ENCODE measurements at regions not wholly inside any gene's neighbourhood (a gene's known extent, or its start where the extent isn't known, plus 50 kb on each side); places are given as distances from the start of the nearest gene placed in this dataset.

DNA sequence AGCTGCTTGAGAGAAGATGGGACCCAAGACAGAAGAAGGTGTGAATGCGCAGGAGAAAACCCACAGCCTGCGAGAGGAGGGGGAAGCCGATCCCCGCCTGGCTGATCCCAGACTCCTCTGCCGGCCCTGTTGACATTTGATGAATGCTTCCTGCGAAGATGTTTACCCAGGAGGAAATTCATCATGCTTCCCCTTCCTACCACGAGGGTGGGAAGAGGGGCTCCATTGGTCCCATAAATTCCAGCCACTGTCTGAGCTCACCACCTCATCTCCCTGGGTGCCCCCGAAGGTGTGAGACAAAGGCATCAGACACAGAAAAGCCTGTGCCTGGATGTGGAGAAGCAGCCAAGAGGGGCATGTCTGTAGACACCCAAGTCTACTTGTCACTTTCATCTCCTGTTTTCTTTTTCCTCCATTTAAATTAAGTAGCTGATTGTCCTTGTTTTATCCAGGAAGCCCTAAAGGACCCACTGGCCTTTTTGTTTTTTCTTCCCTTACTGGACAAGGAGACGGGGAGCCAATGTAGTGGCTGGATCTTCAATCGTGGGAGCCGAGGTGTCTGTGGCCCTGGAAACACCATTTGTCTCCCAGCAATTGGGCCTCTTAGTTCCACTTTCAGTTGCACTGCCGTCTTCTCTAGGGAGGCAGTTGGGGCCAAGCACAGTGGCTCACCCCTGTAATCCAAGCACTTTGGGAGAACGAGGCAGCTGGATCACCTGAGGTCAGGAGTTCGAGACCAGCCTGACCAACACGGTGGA is 95.3 kb upstream of the HES1 start:
- Histone ChIP-seq H3K4me3 (ENCODE audit: low read depth, low read length) (no peak overlapping the region), H4K8ac (ENCODE audit: low read depth, low read length) (no peak overlapping the region), H3K27me3 (ENCODE audit: insufficient read depth, low read length) (no peaks in the 10 kb centered on the region), H4K91ac (ENCODE audit: low read depth, low read length) (no peak overlapping the region), H3K9ac (ENCODE audit: low read length) (no peak overlapping the region), H3K36me3 (ENCODE audit: control insufficient read depth in 1 of 2, insufficient read depth in 2 of 2, low read length in 2 of 2) (no peaks in the 10 kb centered on the region), H3K4ac (ENCODE audit: low read depth, low read length) (no peak overlapping the region), H2BK5ac (ENCODE audit: low read depth, low read length, poor library complexity) (no peak overlapping the region), H2AFZ (ENCODE audit: insufficient read depth, low read length, poor library complexity) (no peak overlapping the region), H3K23ac (ENCODE audit: low read length) (no peak overlapping the region), H3K9me3 (ENCODE audit: insufficient read depth, low read depth, low read length) (no peaks in the 10 kb centered on the region), H3K4me2 (ENCODE audit: low read length) (no peak overlapping the region), H3K79me2 (ENCODE audit: control insufficient read depth, insufficient read depth, low read length, poor library complexity) (no peaks in the 10 kb centered on the region), H4K12ac (ENCODE audit: low read depth, low read length) (no peak overlapping the region), H2BK120ac (ENCODE audit: insufficient read depth, low read length, poor library complexity) (no peak overlapping the region), H2AK5ac (ENCODE audit: low read length) (no peak overlapping the region), H3K79me1 (ENCODE audit: low read length) (no peaks in the 10 kb centered on the region), H3K27ac (ENCODE audit: low read depth, low read length) (no peak overlapping the region), H3K18ac (ENCODE audit: low read length) (no peak overlapping the region), H2BK12ac (ENCODE audit: low read length) (no peak overlapping the region), H3K4me1 (ENCODE audit: control insufficient read depth in 1 of 2, insufficient read depth in 2 of 2, low read length in 2 of 2) (peaks cover 3% of the 10 kb centered on the region in 2 experiments), H3K14ac (ENCODE audit: low read length) (no peak overlapping the region)
- DNase-seq, result no peak
- no CpG with 5 or more reads among the region's 15 CpGs for WGBS (ENCODE audit: extremely low coverage, insufficient coverage, insufficient read length)

DNA sequence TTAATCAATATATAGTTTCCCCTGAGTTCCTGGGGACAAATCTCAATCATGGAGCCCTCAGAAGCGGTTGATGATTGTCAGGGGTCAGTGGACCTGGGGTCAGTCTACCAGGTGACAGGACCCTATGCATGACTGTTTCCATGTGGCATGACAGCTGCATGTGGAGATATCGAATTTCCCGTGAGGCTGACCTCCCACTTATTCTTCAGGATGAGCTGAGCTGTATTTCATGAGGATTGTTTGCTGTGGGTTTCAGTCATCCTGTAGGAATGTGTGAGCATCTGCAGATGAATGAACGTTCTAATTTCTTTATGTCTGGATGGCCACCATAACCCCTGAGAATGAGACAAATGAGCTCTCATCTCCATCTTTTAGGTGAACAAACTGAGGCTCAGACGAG is 93.0 kb upstream of the HES1 start:
- no peak overlapping the region for H3K18ac ChIP-seq (ENCODE audit: low read length)
- no peak overlapping the region for H4K91ac ChIP-seq (ENCODE audit: low read depth, low read length)
- no peak overlapping the region for H3K4ac ChIP-seq (ENCODE audit: low read depth, low read length)
- H3K4me1 ChIP-seq (ENCODE audit: control insufficient read depth in 1 of 2, insufficient read depth in 2 of 2, low read length in 2 of 2), result no peaks in the 10 kb centered on the region
- H2BK5ac ChIP-seq (ENCODE audit: low read depth, low read length, poor library complexity), result no peak overlapping the region
- no peak overlapping the region for H3K4me3 ChIP-seq (ENCODE audit: low read depth, low read length)
- H4K8ac ChIP-seq (ENCODE audit: low read depth, low read length), result no peak overlapping the region
- H3K9ac ChIP-seq (ENCODE audit: low read length), result no peak overlapping the region
- H3K27me3 ChIP-seq (ENCODE audit: insufficient read depth, low read length), result no peaks in the 10 kb centered on the region
- H3K79me1 ChIP-seq (ENCODE audit: low read length), result no peaks in the 10 kb centered on the region
- DNase-seq, result no peak
- H4K12ac ChIP-seq (ENCODE audit: low read depth, low read length), result no peak overlapping the region
- no peak overlapping the region for H2BK12ac ChIP-seq (ENCODE audit: low read length)
- H2AFZ ChIP-seq (ENCODE audit: insufficient read depth, low read length, poor library complexity), result no peak overlapping the region
- no peak overlapping the region for H3K4me2 ChIP-seq (ENCODE audit: low read length)
- no peak overlapping the region for H3K23ac ChIP-seq (ENCODE audit: low read length)
- no CpG with 5 or more reads among the region's 5 CpGs for WGBS (ENCODE audit: extremely low coverage, insufficient coverage, insufficient read length)
- no peak overlapping the region for H2AK5ac ChIP-seq (ENCODE audit: low read length)
- H3K14ac ChIP-seq (ENCODE audit: low read length), result no peak overlapping the region
- no peaks in the 10 kb centered on the region for H3K36me3 ChIP-seq (ENCODE audit: control insufficient read depth in 1 of 2, insufficient read depth in 2 of 2, low read length in 2 of 2)
- H2BK120ac ChIP-seq (ENCODE audit: insufficient read depth, low read length, poor library complexity), result no peak overlapping the region
- H3K79me2 ChIP-seq (ENCODE audit: control insufficient read depth, insufficient read depth, low read length, poor library complexity), result no peaks in the 10 kb centered on the region
- no peaks in the 10 kb centered on the region for H3K9me3 ChIP-seq (ENCODE audit: insufficient read depth, low read depth, low read length)
- H3K27ac ChIP-seq (ENCODE audit: low read depth, low read length), result no peak overlapping the region

GRCh38 chr3:194043516-194043915 is 92.4 kb upstream of the HES1 start:
- no peaks in the 10 kb centered on the region for H3K27me3 ChIP-seq (ENCODE audit: insufficient read depth, low read length)
- DNase-seq, result no peak
- no peaks in the 10 kb centered on the region for H3K79me2 ChIP-seq (ENCODE audit: control insufficient read depth, insufficient read depth, low read length, poor library complexity)
- H2BK5ac ChIP-seq (ENCODE audit: low read depth, low read length, poor library complexity), result no peak overlapping the region
- H2BK120ac ChIP-seq (ENCODE audit: insufficient read depth, low read length, poor library complexity), result no peak overlapping the region
- no peaks in the 10 kb centered on the region for H3K9me3 ChIP-seq (ENCODE audit: insufficient read depth, low read depth, low read length)
- H3K4me1 ChIP-seq (ENCODE audit: control insufficient read depth in 1 of 2, insufficient read depth in 2 of 2, low read length in 2 of 2), result no peaks in the 10 kb centered on the region
- no peak overlapping the region for H3K9ac ChIP-seq (ENCODE audit: low read length)
- no peaks in the 10 kb centered on the region for H3K79me1 ChIP-seq (ENCODE audit: low read length)
- no peak overlapping the region for H2AFZ ChIP-seq (ENCODE audit: insufficient read depth, low read length, poor library complexity)
- H4K12ac ChIP-seq (ENCODE audit: low read depth, low read length), result no peak overlapping the region
- no peak overlapping the region for H3K18ac ChIP-seq (ENCODE audit: low read length)
- no peaks in the 10 kb centered on the region for H3K36me3 ChIP-seq (ENCODE audit: control insufficient read depth in 1 of 2, insufficient read depth in 2 of 2, low read length in 2 of 2)
- no peak overlapping the region for H3K14ac ChIP-seq (ENCODE audit: low read length)
- no peak overlapping the region for H4K8ac ChIP-seq (ENCODE audit: low read depth, low read length)
- no peak overlapping the region for H2AK5ac ChIP-seq (ENCODE audit: low read length)
- no peak overlapping the region for H2BK12ac ChIP-seq (ENCODE audit: low read length)
- no peak overlapping the region for H3K4me3 ChIP-seq (ENCODE audit: low read depth, low read length)
- no peak overlapping the region for H3K23ac ChIP-seq (ENCODE audit: low read length)
- H3K4ac ChIP-seq (ENCODE audit: low read depth, low read length), result no peak overlapping the region
- WGBS (ENCODE audit: extremely low coverage, insufficient coverage, insufficient read length), result no CpG with 5 or more reads among the region's 3 CpGs
- H3K27ac ChIP-seq (ENCODE audit: low read depth, low read length), result no peak overlapping the region
- H4K91ac ChIP-seq (ENCODE audit: low read depth, low read length), result no peak overlapping the region
- H3K4me2 ChIP-seq (ENCODE audit: low read length), result no peak overlapping the region

DNA sequence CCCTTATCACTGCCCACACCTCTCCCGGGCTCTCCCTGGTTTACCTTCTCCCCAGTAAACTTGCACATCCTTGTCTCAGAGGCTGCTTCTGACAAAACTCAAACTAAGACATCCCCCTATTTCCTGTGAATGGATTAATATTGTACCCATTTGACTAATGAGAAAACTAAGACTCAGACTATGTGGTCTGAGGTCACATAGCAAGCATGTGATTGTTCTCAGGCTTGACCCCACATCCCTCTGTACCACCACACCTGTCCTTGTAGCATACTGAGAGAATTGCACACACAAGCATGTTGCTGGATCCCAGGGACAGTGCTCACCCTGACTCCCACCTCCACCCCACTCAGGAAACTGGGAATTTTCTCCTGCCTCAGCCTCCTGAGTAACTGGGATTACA is 90.7 kb upstream of the HES1 start:
- H3K18ac ChIP-seq (ENCODE audit: low read length), result no peak overlapping the region
- H2AFZ ChIP-seq (ENCODE audit: insufficient read depth, low read length, poor library complexity), result no peak overlapping the region
- no peak overlapping the region for H3K4me3 ChIP-seq (ENCODE audit: low read depth, low read length)
- no peak overlapping the region for H2BK12ac ChIP-seq (ENCODE audit: low read length)
- H4K12ac ChIP-seq (ENCODE audit: low read depth, low read length), result no peak overlapping the region
- H3K79me1 ChIP-seq (ENCODE audit: low read length), result no peaks in the 10 kb centered on the region
- H3K4me2 ChIP-seq (ENCODE audit: low read length), result no peak overlapping the region
- H2BK5ac ChIP-seq (ENCODE audit: low read depth, low read length, poor library complexity), result no peak overlapping the region
- H3K9me3 ChIP-seq (ENCODE audit: insufficient read depth, low read depth, low read length), result peaks cover under 1% of the 10 kb centered on the region
- H4K91ac ChIP-seq (ENCODE audit: low read depth, low read length), result no peak overlapping the region
- H3K36me3 ChIP-seq (ENCODE audit: control insufficient read depth in 1 of 2, insufficient read depth in 2 of 2, low read length in 2 of 2), result no peaks in the 10 kb centered on the region
- no peak overlapping the region for H3K27ac ChIP-seq (ENCODE audit: low read depth, low read length)
- no peaks in the 10 kb centered on the region for H3K4me1 ChIP-seq (ENCODE audit: control insufficient read depth in 1 of 2, insufficient read depth in 2 of 2, low read length in 2 of 2)
- H3K27me3 ChIP-seq (ENCODE audit: insufficient read depth, low read length), result no peaks in the 10 kb centered on the region
- no peak for DNase-seq
- H3K79me2 ChIP-seq (ENCODE audit: control insufficient read depth, insufficient read depth, low read length, poor library complexity), result no peaks in the 10 kb centered on the region
- H3K23ac ChIP-seq (ENCODE audit: low read length), result no peak overlapping the region
- no CpG with 5 or more reads among the region's 1 CpG for WGBS (ENCODE audit: extremely low coverage, insufficient coverage, insufficient read length)
- no peak overlapping the region for H2AK5ac ChIP-seq (ENCODE audit: low read length)
- no peak overlapping the region for H3K4ac ChIP-seq (ENCODE audit: low read depth, low read length)
- H2BK120ac ChIP-seq (ENCODE audit: insufficient read depth, low read length, poor library complexity), result no peak overlapping the region
- no peak overlapping the region for H3K9ac ChIP-seq (ENCODE audit: low read length)
- H4K8ac ChIP-seq (ENCODE audit: low read depth, low read length), result no peak overlapping the region
- no peak overlapping the region for H3K14ac ChIP-seq (ENCODE audit: low read length)
